ENCODE measurements at regions not wholly inside any gene's neighbourhood (a gene's known extent, or its start where the extent isn't known, plus 50 kb on each side); places are given as distances from the start of the nearest gene placed in this dataset.

DNA sequence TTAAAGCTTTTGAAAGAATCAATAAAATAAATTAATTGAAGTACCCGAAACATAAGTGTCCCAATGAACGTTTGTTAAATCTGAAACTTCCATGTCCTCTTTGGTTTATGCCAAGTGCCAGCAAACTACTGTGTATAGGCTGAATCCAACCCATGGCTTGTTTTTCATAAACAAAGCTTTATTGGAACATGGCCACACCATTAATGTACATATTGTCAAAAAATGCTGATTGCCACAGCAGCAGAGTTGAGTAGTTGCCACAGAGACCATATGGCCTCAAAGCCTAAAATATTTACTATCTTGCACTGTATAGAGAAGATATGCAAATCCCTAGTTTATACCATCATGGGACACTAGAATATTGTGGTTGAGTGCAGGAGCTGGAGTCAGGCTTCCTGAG lies 406.1 kb downstream of the MAFB start:
- no peak for TF ChIP-seq EZH2 (IDR thresholded peaks at IDR 0.05; ENCODE audit: borderline replicate concordance)
- TF ChIP-seq, protein P1, sequence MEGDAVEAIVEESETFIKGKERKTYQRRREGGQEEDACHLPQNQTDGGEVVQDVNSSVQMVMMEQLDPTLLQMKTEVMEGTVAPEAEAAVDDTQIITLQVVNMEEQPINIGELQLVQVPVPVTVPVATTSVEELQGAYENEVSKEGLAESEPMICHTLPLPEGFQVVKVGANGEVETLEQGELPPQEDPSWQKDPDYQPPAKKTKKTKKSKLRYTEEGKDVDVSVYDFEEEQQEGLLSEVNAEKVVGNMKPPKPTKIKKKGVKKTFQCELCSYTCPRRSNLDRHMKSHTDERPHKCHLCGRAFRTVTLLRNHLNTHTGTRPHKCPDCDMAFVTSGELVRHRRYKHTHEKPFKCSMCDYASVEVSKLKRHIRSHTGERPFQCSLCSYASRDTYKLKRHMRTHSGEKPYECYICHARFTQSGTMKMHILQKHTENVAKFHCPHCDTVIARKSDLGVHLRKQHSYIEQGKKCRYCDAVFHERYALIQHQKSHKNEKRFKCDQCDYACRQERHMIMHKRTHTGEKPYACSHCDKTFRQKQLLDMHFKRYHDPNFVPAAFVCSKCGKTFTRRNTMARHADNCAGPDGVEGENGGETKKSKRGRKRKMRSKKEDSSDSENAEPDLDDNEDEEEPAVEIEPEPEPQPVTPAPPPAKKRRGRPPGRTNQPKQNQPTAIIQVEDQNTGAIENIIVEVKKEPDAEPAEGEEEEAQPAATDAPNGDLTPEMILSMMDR (IDR thresholded peaks at IDR 0.05; ENCODE audit: poor library complexity) = no peak
- no peak for TF ChIP-seq EZH2phosphoT487 (IDR thresholded peaks at IDR 0.05; ENCODE audit: low read depth, severe bottlenecking, unreplicated experiment)
- Histone ChIP-seq H3K27me3 (no peaks in the 10 kb centered on the region), H3K36me3 (replicated peaks; ENCODE audit: insufficient read depth, low read depth) (no peaks in the 10 kb centered on the region), H3K9me2 (replicated peaks; ENCODE audit: insufficient read depth) (no peaks in the 10 kb centered on the region), H3K4me1 (ENCODE audit: insufficient read depth) (no peaks in the 10 kb centered on the region), H3K4me2 (no peak overlapping the region), H3K4me3 (no peak overlapping the region), H4K20me1 (ENCODE audit: insufficient read depth, poor library complexity, severe bottlenecking) (no peaks in the 10 kb centered on the region), H3K27ac (no peak overlapping the region), H2AFZ (no peak overlapping the region), H3K79me2 (no peaks in the 10 kb centered on the region), H3K9me3 (ENCODE audit: low read depth) (no peaks in the 10 kb centered on the region)
- 78% methylated on average over 2 of the region's 2 CpGs for WGBS (ENCODE audit: low lambda C conversion rate, missing lambda C conversion rate)
- no peak for DNase-seq (ENCODE audit: low spot score)

DNA sequence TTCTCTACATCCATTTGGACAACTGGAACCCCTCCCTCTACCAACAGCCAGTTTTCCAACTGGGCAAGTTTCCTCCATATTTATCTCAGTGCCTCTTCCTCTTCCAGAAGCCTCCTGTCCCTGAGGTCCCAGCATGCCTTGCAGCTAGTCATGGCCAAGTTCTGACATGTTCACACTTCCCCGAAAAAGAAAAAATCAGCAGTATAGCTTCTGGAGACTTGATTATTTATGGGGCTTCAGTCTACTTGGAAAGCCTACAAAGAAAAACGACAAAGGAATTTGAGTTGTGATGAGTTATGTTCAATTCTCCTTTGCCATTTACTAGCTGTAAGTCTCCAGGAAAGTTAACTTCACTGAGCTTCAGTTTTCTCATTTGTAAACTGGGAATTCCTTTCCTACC lies 406.5 kb downstream of the MAFB start:
- no peak for DNase-seq (ENCODE audit: low spot score)
- Histone ChIP-seq H4K20me1 (ENCODE audit: insufficient read depth, poor library complexity, severe bottlenecking) (no peaks in the 10 kb centered on the region), H3K27me3 (no peaks in the 10 kb centered on the region), H3K79me2 (no peaks in the 10 kb centered on the region), H3K9me3 (ENCODE audit: low read depth) (no peaks in the 10 kb centered on the region), H2AFZ (no peak overlapping the region), H3K4me3 (no peak overlapping the region), H3K27ac (no peak overlapping the region), H3K36me3 (replicated peaks; ENCODE audit: insufficient read depth, low read depth) (no peaks in the 10 kb centered on the region), H3K4me1 (ENCODE audit: insufficient read depth) (no peaks in the 10 kb centered on the region), H3K4me2 (no peak overlapping the region), H3K9me2 (replicated peaks; ENCODE audit: insufficient read depth) (no peaks in the 10 kb centered on the region)
- TF ChIP-seq, protein P1 (IDR thresholded peaks at IDR 0.05; ENCODE audit: poor library complexity) = no peak
- 61% methylated on average over 2 of the region's 2 CpGs for WGBS (ENCODE audit: low lambda C conversion rate, missing lambda C conversion rate)

DNA sequence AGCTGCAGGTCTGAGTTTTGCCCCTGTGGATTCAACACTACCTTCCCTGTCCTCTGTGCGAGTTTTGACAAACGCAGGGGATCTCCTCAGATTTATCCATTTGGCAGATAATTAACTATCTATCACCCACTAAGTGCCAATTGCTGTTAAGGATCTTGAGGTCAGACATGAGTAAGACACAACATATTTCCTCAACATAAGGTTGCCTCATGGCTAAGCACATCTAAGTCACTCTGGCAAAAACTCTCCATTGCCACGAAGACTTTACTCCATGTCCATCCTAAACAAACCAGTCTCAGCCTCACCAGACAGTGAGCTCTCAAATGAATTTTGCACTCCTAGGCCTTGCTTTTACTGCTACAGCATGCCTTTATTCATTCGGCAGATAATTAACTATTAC lies 408.4 kb downstream of the MAFB start:
- DNase-seq (ENCODE audit: low spot score) = no peak
- Histone ChIP-seq H3K9me3 (ENCODE audit: low read depth) (no peaks in the 10 kb centered on the region), H3K27ac (no peak overlapping the region), H3K79me2 (no peaks in the 10 kb centered on the region), H3K4me3 (no peak overlapping the region), H3K4me2 (no peak overlapping the region), H3K4me1 (ENCODE audit: insufficient read depth) (no peaks in the 10 kb centered on the region), H3K9me2 (replicated peaks; ENCODE audit: insufficient read depth) (no peaks in the 10 kb centered on the region), H3K36me3 (replicated peaks; ENCODE audit: insufficient read depth, low read depth) (no peaks in the 10 kb centered on the region), H3K27me3 (peaks cover 10% of the 10 kb centered on the region), H4K20me1 (ENCODE audit: insufficient read depth, poor library complexity, severe bottlenecking) (no peaks in the 10 kb centered on the region), H2AFZ (no peak overlapping the region)
- TF ChIP-seq EZH2phosphoT487 (IDR thresholded peaks at IDR 0.05; ENCODE audit: low read depth, severe bottlenecking, unreplicated experiment) (no peak), EZH2 (IDR thresholded peaks at IDR 0.05; ENCODE audit: borderline replicate concordance) (no peak)
- TF ChIP-seq, protein P1 (IDR thresholded peaks at IDR 0.05; ENCODE audit: poor library complexity) = no peak
- 88% methylated on average over 4 of the region's 4 CpGs for WGBS (ENCODE audit: low lambda C conversion rate, missing lambda C conversion rate)

DNA sequence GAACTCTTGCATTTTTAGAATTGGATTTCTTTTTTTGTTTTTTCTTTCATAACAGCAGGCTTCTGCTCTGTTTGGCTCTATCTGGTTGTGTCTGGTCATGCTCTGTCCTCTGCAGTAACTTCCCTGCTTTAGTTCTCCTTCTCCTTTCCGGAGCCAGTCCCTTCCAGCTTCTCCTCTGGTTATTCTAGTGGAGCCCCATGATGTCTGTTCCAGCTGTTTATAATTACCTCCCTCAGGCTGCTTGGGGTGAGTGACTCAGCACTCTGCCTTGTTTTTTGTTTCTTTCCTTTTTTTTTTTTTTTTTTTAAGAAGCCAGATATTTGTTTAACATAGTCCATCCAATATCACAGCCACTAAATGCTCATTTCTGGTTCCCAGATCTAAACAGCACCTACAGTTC lies 409.6 kb downstream of the MAFB start:
- 33% methylated on average over 1 of the region's 1 CpG for WGBS (ENCODE audit: low lambda C conversion rate, missing lambda C conversion rate)
- no peak overlapping the region for H3K4me2 ChIP-seq
- DNase-seq (ENCODE audit: low spot score) = peak; percentile 32

More for the DNA sequence above, 409.6 kb downstream of the MAFB start:
- Histone ChIP-seq H3K4me1 (ENCODE audit: insufficient read depth) (peaks cover 3% of the 10 kb centered on the region), H3K27ac (no peak overlapping the region), H4K20me1 (ENCODE audit: insufficient read depth, poor library complexity, severe bottlenecking) (no peaks in the 10 kb centered on the region), H3K9me3 (ENCODE audit: low read depth) (no peaks in the 10 kb centered on the region), H2AFZ (no peak overlapping the region), H3K79me2 (no peaks in the 10 kb centered on the region), H3K27me3 (peaks cover 10% of the 10 kb centered on the region), H3K9me2 (replicated peaks; ENCODE audit: insufficient read depth) (no peaks in the 10 kb centered on the region), H3K4me3 (no peak overlapping the region), H3K36me3 (replicated peaks; ENCODE audit: insufficient read depth, low read depth) (no peaks in the 10 kb centered on the region)
- no peak for TF ChIP-seq EZH2 (IDR thresholded peaks at IDR 0.05; ENCODE audit: borderline replicate concordance)
